ENCODE measurements at regions not wholly inside any gene's neighbourhood (a gene's known extent, or its start where the extent isn't known, plus 50 kb on each side); places are given as distances from the start of the nearest gene placed in this dataset.

DNA sequence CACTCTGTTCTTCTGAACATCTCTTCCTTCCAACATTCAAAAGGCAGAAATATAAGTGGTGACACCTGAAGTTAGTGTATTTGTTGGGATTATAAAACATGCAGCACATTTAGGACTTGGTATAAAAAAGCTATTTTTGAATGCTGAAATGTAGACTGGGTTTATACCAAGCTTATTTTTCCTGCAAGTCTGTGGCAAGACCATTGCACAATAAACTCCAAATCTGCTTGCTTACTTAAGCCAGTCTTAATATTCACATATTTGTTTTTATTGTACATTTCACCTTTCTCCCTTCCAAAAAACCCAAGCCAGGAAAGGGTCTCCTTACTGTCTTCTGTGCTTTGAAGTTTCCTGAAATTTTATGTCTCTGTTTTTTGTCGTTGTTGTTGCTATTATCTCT lies 63.7 kb downstream of the FHIP1A start:
- TF ChIP-seq, protein P1, sequence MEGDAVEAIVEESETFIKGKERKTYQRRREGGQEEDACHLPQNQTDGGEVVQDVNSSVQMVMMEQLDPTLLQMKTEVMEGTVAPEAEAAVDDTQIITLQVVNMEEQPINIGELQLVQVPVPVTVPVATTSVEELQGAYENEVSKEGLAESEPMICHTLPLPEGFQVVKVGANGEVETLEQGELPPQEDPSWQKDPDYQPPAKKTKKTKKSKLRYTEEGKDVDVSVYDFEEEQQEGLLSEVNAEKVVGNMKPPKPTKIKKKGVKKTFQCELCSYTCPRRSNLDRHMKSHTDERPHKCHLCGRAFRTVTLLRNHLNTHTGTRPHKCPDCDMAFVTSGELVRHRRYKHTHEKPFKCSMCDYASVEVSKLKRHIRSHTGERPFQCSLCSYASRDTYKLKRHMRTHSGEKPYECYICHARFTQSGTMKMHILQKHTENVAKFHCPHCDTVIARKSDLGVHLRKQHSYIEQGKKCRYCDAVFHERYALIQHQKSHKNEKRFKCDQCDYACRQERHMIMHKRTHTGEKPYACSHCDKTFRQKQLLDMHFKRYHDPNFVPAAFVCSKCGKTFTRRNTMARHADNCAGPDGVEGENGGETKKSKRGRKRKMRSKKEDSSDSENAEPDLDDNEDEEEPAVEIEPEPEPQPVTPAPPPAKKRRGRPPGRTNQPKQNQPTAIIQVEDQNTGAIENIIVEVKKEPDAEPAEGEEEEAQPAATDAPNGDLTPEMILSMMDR (IDR thresholded peaks at IDR 0.05; ENCODE audit: borderline replicate concordance, extremely low read depth, low read length, poor library complexity, severe bottlenecking) = no peak
- TF ChIP-seq EZH2 (IDR thresholded peaks at IDR 0.05; ENCODE audit: borderline replicate concordance, low read depth, low read length, severe bottlenecking) = no peak
